Fibroblast of lung (primary cell): ENCODE measurements at regions not wholly inside any gene's neighbourhood (a gene's known extent, or its start where the extent isn't known, plus 50 kb on each side); places are given as distances from the start of the nearest gene placed in this dataset.
A peak's percentile ranks its signal among the peaks of the same experiment; 100 is the strongest.

Experiments
- DNase-seq, 2 donors: peaks; one replicate each; pipeline versions ENCODE4 v3.0.0 to v3.0.0-alpha.2; 2010; ENCODE audit warnings: low read depth in 2 of 2
- H2AFZ ChIP-seq: 2 replicates; pipeline ENCODE4 v1.5.1; 2012; ENCODE audit warnings: low read length, control low read depth, inconsistent platforms
- H3K27ac ChIP-seq: 2 replicates; pipeline ENCODE4 v1.5.1; 2011; ENCODE audit warnings: low read length, control low read depth; ENCODE audit not compliant: insufficient read depth
- H3K27me3 ChIP-seq: 2 replicates; pipeline ENCODE4 v1.5.1; 2011; ENCODE audit warnings: mild to moderate bottlenecking, low read length; ENCODE audit not compliant: control insufficient read depth, insufficient read depth
- H3K36me3 ChIP-seq: 2 replicates; pipeline ENCODE4 v1.5.1; 2011; ENCODE audit warnings: low read length; ENCODE audit not compliant: control insufficient read depth, insufficient read depth
- H3K4me1 ChIP-seq: 2 replicates; pipeline ENCODE4 v1.5.1; 2011; ENCODE audit warnings: low read length; ENCODE audit not compliant: control insufficient read depth, insufficient read depth; ENCODE audit errors: extremely low read depth
- H3K4me2 ChIP-seq: 2 replicates; pipeline ENCODE4 v1.5.1; 2011; ENCODE audit warnings: low read length, control low read depth; ENCODE audit not compliant: insufficient read depth; ENCODE audit errors: extremely low read depth
- H3K4me3 ChIP-seq, 4 experiments: fragments of 200-600 bp in 1 of 4; sonication (generic) in 1 of 4; replicated peaks in 1 of 4; 2 replicates each; pipeline ENCODE4 v1.5.1; 2011 to 2016; ENCODE audit warnings: low read length in 4 of 4, low read depth in 3 of 4, mild to moderate bottlenecking in 3 of 4, control low read depth in 2 of 4, inconsistent platforms in 1 of 4, mixed read lengths in 1 of 4; ENCODE audit not compliant: insufficient read depth in 1 of 4; ENCODE audit errors: control extremely low read depth in 1 of 4
- H3K79me2 ChIP-seq: 2 replicates; pipeline ENCODE4 v1.5.1; 2012; ENCODE audit warnings: mild to moderate bottlenecking, low read length, inconsistent platforms; ENCODE audit not compliant: control insufficient read depth, insufficient read depth
- H3K9ac ChIP-seq: 2 replicates; pipeline ENCODE4 v1.5.1; 2011; ENCODE audit warnings: mild to moderate bottlenecking, low read length, control low read depth; ENCODE audit not compliant: insufficient read depth
- H3K9me3 ChIP-seq: 2 replicates; pipeline ENCODE4 v1.5.1; 2012; ENCODE audit warnings: low read depth, low read length; ENCODE audit not compliant: control insufficient read depth, insufficient read depth
- H4K20me1 ChIP-seq: 2 replicates; pipeline ENCODE4 v1.5.1; 2011; ENCODE audit warnings: low read length; ENCODE audit not compliant: control insufficient read depth, insufficient read depth; ENCODE audit errors: extremely low read depth
- EZH2 ChIP-seq: IDR thresholded peaks from 2 replicates; pipeline ENCODE4 v1.5.1; 2012; ENCODE audit warnings: low read length, control low read depth, mild to moderate bottlenecking; ENCODE audit errors: missing control alignments
- TF ChIP-seq, protein P1 (sequence below), 2 donors: IDR thresholded peaks in 1 of 2; conservative IDR thresholded peaks in 1 of 2; 1 replicate in 1 of 2; 2 replicates in 1 of 2; pipeline ENCODE4 v1.5.1; 2011 to 2012; ENCODE audit warnings: low read length in 2 of 2, control low read depth in 1 of 2, inconsistent platforms in 1 of 2, low read depth in 1 of 2, mild to moderate bottlenecking in 1 of 2

GRCh38 chr3:177470197-177470941, 273.1 kb upstream of the TBL1XR1 start:
- Histone ChIP-seq H2AFZ (no peak overlapping the region), H3K27ac (no peak overlapping the region), H3K4me2 (no peak overlapping the region), H4K20me1 (no peaks in the 10 kb centered on the region), H3K9me3 (no peaks in the 10 kb centered on the region), H3K36me3 (no peaks in the 10 kb centered on the region), H3K9ac (no peak overlapping the region), H3K27me3 (no peaks in the 10 kb centered on the region), H3K4me3 (no peak overlapping the region), H3K79me2 (no peaks in the 10 kb centered on the region), H3K4me1 (peaks cover 10% of the 10 kb centered on the region)
- TF ChIP-seq, protein P1, sequence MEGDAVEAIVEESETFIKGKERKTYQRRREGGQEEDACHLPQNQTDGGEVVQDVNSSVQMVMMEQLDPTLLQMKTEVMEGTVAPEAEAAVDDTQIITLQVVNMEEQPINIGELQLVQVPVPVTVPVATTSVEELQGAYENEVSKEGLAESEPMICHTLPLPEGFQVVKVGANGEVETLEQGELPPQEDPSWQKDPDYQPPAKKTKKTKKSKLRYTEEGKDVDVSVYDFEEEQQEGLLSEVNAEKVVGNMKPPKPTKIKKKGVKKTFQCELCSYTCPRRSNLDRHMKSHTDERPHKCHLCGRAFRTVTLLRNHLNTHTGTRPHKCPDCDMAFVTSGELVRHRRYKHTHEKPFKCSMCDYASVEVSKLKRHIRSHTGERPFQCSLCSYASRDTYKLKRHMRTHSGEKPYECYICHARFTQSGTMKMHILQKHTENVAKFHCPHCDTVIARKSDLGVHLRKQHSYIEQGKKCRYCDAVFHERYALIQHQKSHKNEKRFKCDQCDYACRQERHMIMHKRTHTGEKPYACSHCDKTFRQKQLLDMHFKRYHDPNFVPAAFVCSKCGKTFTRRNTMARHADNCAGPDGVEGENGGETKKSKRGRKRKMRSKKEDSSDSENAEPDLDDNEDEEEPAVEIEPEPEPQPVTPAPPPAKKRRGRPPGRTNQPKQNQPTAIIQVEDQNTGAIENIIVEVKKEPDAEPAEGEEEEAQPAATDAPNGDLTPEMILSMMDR (conservative IDR thresholded peaks at IDR 0.05 in 1 of 2, IDR thresholded peaks at IDR 0.05 in 1 of 2; ENCODE audit: low read depth in 1 of 2, low read length in 2 of 2) = no peak
- no peak for TF ChIP-seq EZH2
- DNase-seq = peak in 1 of 2 donors; percentile 50

- TF ChIP-seq, protein P1 (conservative IDR thresholded peaks at IDR 0.05 in 1 of 2, IDR thresholded peaks at IDR 0.05 in 1 of 2; ENCODE audit: low read depth in 1 of 2, low read length in 2 of 2) = no peak
- no peak for TF ChIP-seq EZH2
- no peaks in the 10 kb centered on the region for H3K79me2 ChIP-seq
These were observed 274.6 kb upstream of the TBL1XR1 start for GRCh38 chr3:177471733-177472480.

DNA sequence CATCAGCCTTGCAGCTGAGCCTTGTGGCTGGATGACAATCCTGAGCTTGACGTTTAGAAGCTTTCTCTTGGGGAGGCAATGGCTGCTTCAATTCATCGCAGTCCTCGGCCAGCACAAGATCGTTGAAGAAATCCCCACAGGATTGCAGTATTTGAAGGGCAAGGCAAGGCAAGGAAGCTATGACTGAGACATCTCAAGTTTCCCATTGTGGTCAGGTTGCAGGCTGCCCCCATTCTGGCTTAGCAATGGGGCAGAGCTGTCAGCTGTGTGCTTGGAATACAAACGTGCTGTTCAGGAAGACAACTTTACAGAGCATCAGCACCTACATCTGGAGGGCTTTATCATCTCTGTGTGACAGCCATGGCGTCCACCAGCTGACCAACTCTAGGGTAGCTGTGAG, 275.9 kb upstream of the TBL1XR1 start:
- H2AFZ ChIP-seq = no peak overlapping the region
- no peaks in the 10 kb centered on the region for H3K9me3 ChIP-seq
- H3K36me3 ChIP-seq = no peaks in the 10 kb centered on the region
- TF ChIP-seq EZH2 = no peak
- TF ChIP-seq, protein P1 (conservative IDR thresholded peaks at IDR 0.05 in 1 of 2, IDR thresholded peaks at IDR 0.05 in 1 of 2; ENCODE audit: low read depth in 1 of 2, low read length in 2 of 2) = no peak
- no peaks in the 10 kb centered on the region for H3K79me2 ChIP-seq
- H4K20me1 ChIP-seq = no peaks in the 10 kb centered on the region
- H3K9ac ChIP-seq = no peak overlapping the region
- H3K27ac ChIP-seq = no peak overlapping the region
- no peaks in the 10 kb centered on the region for H3K27me3 ChIP-seq
- no peak overlapping the region for H3K4me3 ChIP-seq
- peaks cover 8% of the 10 kb centered on the region for H3K4me1 ChIP-seq
- peak in 1 of 2 donors; percentile 65 for DNase-seq
- H3K4me2 ChIP-seq = no peak overlapping the region

More at GRCh38 chr3:177471733-177472480, 274.6 kb upstream of the TBL1XR1 start:
- Histone ChIP-seq H3K4me1 (peaks cover 10% of the 10 kb centered on the region), H3K9me3 (no peaks in the 10 kb centered on the region), H3K27me3 (no peaks in the 10 kb centered on the region), H3K9ac (no peak overlapping the region), H3K36me3 (no peaks in the 10 kb centered on the region), H3K27ac (no peak overlapping the region), H4K20me1 (no peaks in the 10 kb centered on the region), H3K4me3 (no peak overlapping the region), H2AFZ (no peak overlapping the region), H3K4me2 (no peak overlapping the region)
- DNase-seq = no peak
